Esophagus muscularis mucosa (tissue), 3 donors: ENCODE measurements at regions not wholly inside any gene's neighbourhood (a gene's known extent, or its start where the extent isn't known, plus 50 kb on each side); places are given as distances from the start of the nearest gene placed in this dataset.

ENCODE experiments used
- CTCF ChIP-seq, 3 experiments: fragments of 200-600 bp in 2 of 3; fragments of 450-650 bp in 1 of 3; sonication (generic) in 2 of 3; IDR thresholded peaks; one replicate each; pipeline ENCODE4 v1.5.1; 2017 to 2019; ENCODE audit warnings: antibody characterized with exemption in 3 of 3, mild to moderate bottlenecking in 2 of 3, moderate library complexity in 1 of 3
- POLR2A ChIP-seq: fragments of 450-650 bp; IDR thresholded peaks from one replicate; pipeline ENCODE4 v1.6.1; 2017; ENCODE audit warnings: antibody characterized with exemption, moderate library complexity, mild to moderate bottlenecking, low read depth
- POLR2AphosphoS5 ChIP-seq, 2 donors: sonication (generic); formaldehyde crosslinking; IDR thresholded peaks; one replicate each; pipeline ENCODE4 v1.6.1; 2017; ENCODE audit warnings: antibody characterized with exemption in 2 of 2

GRCh38 chr1:106225403-106225802 lies 831.1 kb upstream of the PRMT6 start:
- TF ChIP-seq POLR2AphosphoS5 (IDR thresholded peaks at IDR 0.05) (no peak), POLR2A (no peak), CTCF (IDR thresholded peaks at IDR 0.05) (no peak)
